ENCODE measurements at regions not wholly inside any gene's neighbourhood (a gene's known extent, or its start where the extent isn't known, plus 50 kb on each side); places are given as distances from the start of the nearest gene placed in this dataset.

GRCh38 chr5:107085572-107085971 lies 585.2 kb downstream of the EFNA5 start:
- TF ChIP-seq POLR2AphosphoS5 (IDR thresholded peaks at IDR 0.05; ENCODE audit: low read depth, low read length) (no peak), TAF1 (IDR thresholded peaks at IDR 0.05; ENCODE audit: borderline replicate concordance, insufficient read depth, low read length) (no peak), SIN3A (IDR thresholded peaks at IDR 0.05; ENCODE audit: borderline replicate concordance, insufficient read depth, low read length) (no peak)

All from PFSK-1 (cell line).